OCI-M1 (cell line): ENCODE measurements at regions not wholly inside any gene's neighbourhood (a gene's known extent, or its start where the extent isn't known, plus 50 kb on each side); places are given as distances from the start of the nearest gene placed in this dataset.
"Not testable (repeated sequence)": the region's sequence is repeated elsewhere in the genome, so short reads cannot be mapped to it uniquely, and the experiment has no call there.

Experiments used
- DNase-seq: peaks from one replicate; lab custom pipeline; 2025; lab: John Stamatoyannopoulos, UW

DNA sequence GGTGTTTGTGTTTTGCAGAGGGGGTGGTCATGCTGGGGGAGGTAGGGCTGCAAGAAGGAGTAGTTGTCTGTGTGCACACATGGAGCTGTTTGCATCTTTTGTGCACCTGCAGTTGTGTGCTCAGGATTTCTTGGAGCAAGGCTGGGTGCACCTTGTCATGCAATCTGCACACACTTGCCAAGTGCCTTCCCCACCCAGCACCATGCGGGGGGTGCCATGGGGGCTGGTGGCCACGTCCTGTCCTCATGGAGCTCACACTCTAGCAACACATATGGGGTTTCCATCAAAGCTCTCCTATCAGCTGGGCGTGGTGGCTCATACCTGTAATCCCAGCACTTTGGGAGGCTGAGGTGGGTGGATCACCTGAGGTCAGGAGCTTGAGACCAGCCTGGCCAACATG is 111.6 kb downstream of the CRLF3 start:
- not testable (repeated sequence) for DNase-seq

- not testable (repeated sequence) for DNase-seq
These were observed 112.6 kb downstream of the CRLF3 start for GRCh38 chr17:30711626-30712507.

DNA sequence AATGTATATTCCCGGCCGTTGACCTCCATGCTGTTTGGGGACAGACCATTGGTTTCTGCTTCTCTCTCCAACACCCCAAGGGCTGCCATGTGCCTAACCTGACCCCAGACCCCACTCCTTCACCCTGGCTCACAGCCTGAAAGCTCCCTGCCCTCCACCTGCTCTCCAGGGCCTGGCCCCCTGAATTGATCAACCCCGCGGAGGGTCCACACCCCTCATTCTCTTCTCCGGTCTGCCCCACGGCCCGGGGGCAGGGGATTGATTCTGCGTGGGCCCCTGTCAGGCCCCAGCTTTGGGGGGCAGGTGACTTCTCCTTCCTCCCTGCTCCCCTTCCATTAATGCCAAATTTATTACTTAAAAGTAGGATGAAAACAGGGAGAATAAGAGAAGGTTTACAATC is 113.3 kb downstream of the CRLF3 start:
- DNase-seq = not testable (repeated sequence)

- DNase-seq = not testable (repeated sequence)
These were observed 114.0 kb downstream of the CRLF3 start for GRCh38 chr17:30710276-30711088.

DNA sequence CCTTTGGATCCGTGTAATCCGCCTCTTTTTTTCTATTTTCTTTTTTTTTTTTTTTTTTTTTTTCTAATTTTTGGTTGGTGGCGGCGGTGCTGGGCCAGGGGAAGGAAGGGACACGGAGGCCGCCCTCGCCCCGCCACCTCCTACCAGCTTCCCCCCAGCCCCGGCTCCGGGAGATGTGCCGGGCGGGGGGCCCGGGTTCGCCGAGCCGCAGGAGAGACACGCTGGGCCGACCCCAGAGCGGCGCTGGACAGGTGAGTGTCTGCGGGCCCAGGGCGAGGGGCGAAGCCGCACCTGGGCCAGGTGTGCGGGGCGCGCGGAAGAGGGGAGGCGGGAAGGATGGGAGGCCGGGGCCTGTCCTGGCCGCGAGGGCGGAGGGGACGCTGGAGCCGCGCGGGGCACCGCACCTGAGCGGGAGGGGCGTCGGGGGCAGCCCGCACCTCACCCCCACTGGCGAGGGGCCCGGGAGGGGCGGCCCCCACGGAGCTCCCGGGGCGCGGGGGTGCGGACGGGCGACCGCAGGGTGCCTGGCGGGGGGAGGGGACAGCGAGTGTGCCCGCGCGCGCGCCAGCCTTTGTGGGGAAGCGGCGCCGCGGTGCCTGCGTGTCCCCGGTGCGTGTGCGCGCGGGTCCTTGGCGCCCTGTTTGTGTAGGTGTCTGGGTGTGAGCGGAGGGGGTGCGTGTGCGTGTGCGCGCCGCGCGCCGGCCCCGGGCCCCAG is 114.8 kb downstream of the CRLF3 start:
- DNase-seq = peak; percentile 17

DNA sequence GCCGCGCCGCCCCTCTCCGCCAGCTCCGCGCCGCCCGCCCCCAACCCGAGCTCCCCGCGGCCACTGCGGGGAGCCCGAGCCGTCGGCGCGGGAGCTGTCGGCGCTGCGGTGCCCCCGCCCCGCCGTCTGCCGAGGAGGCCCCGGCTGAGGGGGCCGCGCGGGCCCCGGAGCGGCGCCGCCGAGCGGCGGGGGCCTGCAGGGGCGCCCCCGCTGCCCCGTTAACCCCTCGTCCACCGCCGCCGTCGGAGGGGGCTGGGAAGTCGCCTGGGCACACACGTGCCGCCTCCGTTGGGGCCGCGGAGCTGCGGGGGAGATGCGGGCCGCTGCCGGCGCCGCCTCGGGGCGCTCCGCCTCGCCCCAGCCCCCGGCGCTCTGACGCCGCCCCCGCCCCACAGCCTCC is 115.4 kb downstream of the CRLF3 start:
- peak; percentile 28 for DNase-seq

DNA sequence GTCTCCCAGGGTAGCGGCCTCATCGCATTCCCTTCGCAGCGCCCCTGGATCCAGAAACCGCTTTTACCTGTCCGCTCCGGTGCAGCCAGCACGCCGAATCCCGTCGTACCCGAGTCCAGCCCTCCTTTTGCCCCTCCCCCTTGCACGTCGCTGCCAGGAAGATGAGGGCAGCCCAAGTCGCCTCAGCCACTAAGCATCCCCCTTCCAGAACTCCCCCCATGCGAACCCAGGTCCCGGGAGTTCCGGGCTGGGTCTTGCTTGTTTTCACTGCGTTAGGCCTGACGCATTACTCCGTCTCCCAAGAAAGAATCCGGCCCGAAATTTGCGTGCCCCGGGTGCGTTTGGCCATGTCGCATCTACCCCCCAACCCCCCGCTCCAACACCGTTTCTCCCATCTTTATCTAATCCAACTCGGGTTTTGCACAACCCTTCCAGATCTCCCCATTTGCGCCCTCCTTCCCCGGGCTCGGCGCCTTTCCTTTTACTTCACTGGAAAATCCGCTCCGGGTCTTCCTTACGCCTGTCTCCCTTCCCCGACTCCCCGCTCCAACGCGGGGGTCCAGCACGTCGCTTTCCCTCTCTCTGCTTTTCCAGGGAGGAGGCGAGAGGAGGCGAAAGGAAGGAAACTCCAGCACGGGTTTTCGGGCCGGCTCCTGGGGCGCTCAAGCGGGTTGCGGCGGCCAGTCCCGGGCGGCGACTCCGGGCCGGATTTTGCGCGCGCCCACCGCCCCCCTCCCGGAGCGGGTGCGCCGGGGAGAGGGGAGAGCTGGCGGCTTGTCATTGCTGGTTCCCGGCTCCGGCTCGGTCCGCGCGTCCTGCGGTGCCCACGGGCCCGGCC is 116.0 kb downstream of the CRLF3 start:
- peak; percentile 95 for DNase-seq

DNA sequence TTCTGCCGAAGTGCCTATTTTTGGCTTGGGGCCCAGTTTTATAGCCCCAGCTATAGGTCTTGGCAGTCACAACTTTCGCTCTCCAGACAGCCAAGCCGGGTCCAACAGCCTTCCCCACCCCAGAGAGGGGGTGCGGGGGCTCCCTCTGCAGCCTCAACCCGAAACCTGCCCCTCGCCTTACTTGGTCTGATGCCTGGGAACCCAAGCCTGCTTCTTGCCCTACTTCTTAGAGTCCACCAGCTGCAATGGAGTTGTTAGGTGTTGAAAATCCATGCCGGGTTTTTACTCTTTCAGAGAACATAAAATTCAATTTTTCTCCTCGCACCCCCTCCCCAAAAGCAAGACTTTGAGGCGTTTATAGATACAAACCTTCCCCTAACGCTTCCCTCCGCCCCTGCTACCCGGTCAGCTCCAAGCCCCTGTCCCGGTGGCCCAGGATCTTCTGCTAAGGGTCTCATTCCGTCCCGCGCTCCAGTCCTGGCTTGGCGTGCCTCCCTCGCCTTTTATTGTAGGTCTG is 116.7 kb downstream of the CRLF3 start:
- peak; percentile 88 for DNase-seq

DNA sequence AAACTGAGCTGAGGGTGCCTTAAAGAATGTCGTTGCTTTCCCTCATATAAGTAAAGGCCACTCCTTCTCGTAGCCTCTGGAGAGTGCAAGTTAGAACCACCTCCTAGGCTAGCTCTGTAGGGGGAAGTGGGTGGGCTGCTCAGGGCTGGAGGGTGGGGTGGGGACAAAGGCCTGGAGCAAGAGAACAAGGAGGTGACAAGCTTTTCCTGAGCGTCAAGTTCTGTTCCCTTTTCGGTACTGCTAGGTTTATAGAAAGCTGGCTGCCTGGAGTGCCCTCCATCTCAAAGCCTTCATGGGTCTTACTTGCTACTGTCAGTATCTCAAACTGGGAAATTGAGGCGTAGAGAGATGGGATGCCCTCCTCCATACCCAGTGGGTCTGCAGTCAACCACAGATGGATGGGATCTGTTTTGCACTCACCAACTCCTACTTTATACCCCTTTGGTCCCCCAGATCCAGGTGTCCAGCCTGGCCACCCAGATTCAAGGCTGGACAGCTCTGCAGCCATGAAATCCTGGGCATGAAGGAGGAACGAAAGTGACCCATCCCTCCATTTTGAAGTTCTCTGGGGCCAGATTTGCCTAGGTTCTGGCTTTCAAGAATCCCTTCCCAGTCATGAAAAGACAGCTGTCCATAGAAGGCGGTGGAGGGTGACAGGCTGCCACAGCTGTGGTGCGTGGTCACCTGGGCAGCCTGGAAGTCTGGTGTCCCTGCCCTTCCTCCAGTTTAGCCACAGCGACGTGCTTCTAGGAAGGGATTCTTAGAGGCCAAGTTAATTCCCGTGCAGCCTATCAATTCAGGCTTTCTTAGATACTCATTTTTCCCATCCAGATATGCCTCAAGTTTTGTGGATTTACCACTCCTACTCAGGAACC is 117.8 kb downstream of the CRLF3 start:
- not testable (repeated sequence) for DNase-seq

DNA sequence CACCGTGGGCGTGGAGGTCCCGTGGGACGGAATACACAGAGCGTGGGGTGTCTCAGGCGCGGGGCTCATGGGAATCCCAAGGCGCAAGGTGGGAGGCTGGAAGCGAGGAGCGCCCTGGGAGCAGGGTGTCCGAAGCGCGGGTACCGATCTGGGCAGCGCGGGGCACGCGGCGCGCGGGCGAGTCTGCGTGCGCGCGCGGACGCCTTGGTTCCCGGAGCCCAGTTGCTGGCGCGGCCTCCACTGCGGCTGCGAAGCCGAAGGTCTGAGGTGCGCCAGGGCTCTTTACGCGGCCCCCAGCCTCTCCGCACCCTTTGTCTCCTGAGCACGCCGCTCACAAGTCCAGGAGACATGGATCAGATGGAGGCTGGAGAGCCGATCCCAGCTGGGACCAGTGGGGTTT is 118.5 kb downstream of the CRLF3 start:
- DNase-seq = not testable (repeated sequence)

DNA sequence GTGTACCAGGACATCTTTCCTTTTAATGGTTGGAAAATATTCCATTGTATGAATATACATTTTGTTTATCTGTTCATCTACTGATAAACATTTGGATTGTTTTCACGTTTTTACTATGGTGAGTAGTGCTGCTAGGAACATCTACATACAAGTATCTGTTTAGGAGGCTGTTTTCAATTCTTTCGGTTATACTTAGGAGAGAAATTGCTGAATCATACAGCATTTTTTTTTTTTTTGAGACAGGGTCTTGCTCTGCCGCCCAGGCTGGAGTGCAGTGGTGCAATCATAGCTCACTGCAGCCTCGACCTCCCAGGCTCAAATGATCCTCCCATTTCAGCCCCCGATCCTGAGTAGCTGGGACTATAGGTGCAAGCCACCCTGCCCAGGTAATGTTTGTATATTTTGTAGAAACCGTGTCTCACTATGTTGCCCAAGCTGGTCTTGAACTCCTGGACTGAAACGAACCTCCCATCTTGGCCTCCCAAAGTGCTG is 122.9 kb downstream of the CRLF3 start:
- DNase-seq = peak; percentile 59

- not testable (repeated sequence) for DNase-seq
These were observed 123.7 kb downstream of the CRLF3 start for GRCh38 chr17:30700833-30701232.

DNA sequence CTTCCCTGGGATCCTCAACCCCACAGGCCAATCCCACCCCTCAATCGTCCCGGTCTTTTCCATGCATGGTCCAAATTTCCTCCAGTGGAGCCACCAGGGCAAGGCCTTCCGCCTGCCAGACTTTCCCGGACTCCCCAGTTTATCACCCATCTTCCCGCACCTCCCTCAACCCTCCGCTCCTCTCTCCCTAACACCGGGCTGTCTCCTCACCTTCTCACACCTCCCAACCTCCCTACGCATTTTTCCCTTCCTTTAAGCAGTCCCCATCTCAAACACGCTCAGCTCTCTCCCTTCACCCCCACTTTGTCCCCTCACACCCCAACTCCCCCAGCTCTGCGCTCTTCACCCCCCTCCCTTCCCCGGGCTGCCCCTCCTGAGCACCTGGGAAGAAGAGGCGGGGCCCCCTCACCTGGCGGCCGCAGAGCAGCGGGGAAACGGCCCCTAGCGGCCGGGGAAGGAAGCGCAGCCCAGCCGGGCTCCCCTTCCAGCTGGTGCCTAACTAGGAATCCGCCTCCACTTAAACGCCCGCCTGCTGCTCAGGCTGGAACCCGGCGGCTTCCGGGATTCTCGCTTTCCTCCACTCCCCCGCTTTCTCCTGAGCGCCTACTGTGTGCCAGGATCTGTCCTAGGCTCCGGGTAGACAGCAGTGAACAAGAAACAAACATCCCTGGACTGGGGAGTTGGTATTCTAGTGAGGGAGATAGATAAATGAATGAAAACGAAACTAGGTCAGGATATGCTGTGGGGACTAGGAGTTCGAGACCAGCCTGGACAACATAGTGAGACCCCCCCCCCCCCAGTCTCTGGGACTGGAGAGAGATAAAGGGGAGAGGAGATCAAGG is 126.7 kb downstream of the CRLF3 start:
- DNase-seq = peak; percentile 74

DNA sequence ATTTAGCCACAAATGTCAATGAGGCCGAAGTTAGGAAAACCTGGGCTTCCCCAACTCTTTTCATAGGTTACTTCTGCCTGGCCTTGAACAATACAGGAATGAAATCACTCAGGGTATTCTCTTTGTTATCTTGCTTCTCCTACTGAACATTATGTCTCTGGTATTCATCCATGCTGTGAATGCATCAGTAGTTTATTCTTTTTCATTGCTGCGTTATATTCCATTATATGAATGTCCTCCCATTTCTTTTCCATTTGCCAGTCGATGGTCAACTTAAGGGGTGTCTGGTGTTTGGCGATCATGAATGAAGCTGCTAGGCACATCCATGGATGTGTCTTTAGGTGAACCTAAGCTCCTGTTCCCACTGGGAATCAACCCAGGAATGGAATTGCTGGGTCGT is 128.3 kb downstream of the CRLF3 start:
- no peak for DNase-seq

DNA sequence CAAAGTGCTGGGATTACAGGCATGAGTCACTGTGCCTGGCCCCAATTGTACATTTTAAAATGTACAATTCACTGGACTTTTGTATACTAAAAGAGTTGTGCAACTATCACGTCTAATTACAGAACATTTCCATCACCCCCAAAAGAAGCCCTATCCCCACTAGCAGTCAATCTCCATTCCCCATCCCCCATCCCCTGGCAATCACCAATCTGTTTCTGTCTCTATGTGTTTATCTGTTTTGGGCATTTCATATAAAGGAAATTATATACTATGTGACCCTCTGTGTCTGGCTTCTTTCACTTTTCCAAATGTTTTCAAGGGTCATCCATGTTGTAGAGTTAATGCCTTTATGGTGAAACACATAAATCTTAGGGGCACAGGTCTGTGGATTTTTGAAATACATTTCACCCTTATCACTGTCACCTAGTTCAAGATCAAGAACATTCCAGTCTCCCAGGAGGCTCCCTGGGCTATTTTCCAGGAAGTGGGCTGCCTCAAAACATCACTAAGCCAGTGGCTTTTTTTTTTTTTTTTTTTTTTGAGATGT is 129.2 kb downstream of the CRLF3 start:
- peak; percentile 20 for DNase-seq

GRCh38 chr17:30693772-30694171 is 130.7 kb downstream of the CRLF3 start:
- DNase-seq = peak; percentile 51

GRCh38 chr17:30689266-30690000 is 135.1 kb downstream of the CRLF3 start:
- not testable (repeated sequence) for DNase-seq
